Keratinocyte (primary cell): ENCODE measurements at regions not wholly inside any gene's neighbourhood (a gene's known extent, or its start where the extent isn't known, plus 50 kb on each side); places are given as distances from the start of the nearest gene placed in this dataset.

Source experiments
- DNase-seq: peaks from one replicate; pipeline ENCODE4 v3.0.0-alpha.2; 2011; ENCODE audit warnings: low read depth, missing footprints, low spot score
- FAIRE-seq: peaks from 2 replicates; lab custom pipeline; 2011; peaks lifted over from hg19 to GRCh38; lab: Jason Lieb, UNC
- H2AFZ ChIP-seq: 2 replicates; pipeline ENCODE4 v1.6.0; 2012; ENCODE audit warnings: low read length, control low read depth, inconsistent platforms; ENCODE audit not compliant: control insufficient read depth
- H3K27ac ChIP-seq: 2 replicates; pipeline ENCODE4 v1.5.1; 2011; ENCODE audit warnings: low read length; ENCODE audit not compliant: control insufficient read depth, insufficient read depth
- H3K27me3 ChIP-seq: 3 replicates; pipeline ENCODE4 v1.6.0; 2011; ENCODE audit warnings: low read length; ENCODE audit not compliant: control insufficient read depth, insufficient read depth; ENCODE audit errors: extremely low read depth
- H3K36me3 ChIP-seq, 2 experiments: 2 replicates in 1 of 2; 3 replicates in 1 of 2; pipeline ENCODE4 v1.5.1; 2011; ENCODE audit warnings: low read length in 2 of 2, mild to moderate bottlenecking in 1 of 2; ENCODE audit not compliant: control insufficient read depth in 2 of 2, insufficient read depth in 2 of 2; ENCODE audit errors: extremely low read depth in 1 of 2
- H3K4me1 ChIP-seq: 3 replicates; pipeline ENCODE4 v1.5.1; 2011; ENCODE audit warnings: low read length; ENCODE audit not compliant: control insufficient read depth, insufficient read depth; ENCODE audit errors: extremely low read depth
- H3K4me2 ChIP-seq: 3 replicates; pipeline ENCODE4 v1.6.0; 2011; ENCODE audit warnings: low read depth, low read length; ENCODE audit not compliant: control insufficient read depth, insufficient read depth; ENCODE audit errors: extremely low read depth
- H3K4me3 ChIP-seq, 3 experiments: fragments of 200-600 bp in 1 of 3; sonication (generic) in 1 of 3; 2 replicates in 2 of 3; 3 replicates in 1 of 3; pipeline ENCODE4 v1.5.1; 2011 to 2016; ENCODE audit warnings: low read length in 3 of 3, mild to moderate bottlenecking in 3 of 3, control low read depth in 2 of 3, inconsistent platforms in 1 of 3, low read depth in 1 of 3, mixed read lengths in 1 of 3, mixed run types in 1 of 3, moderate library complexity in 1 of 3; ENCODE audit not compliant: control insufficient read depth in 2 of 3, insufficient read depth in 2 of 3; ENCODE audit errors: extremely low read depth in 1 of 3
- H3K79me2 ChIP-seq: 2 replicates; pipeline ENCODE4 v1.6.0; 2012; ENCODE audit warnings: low read length; ENCODE audit not compliant: control insufficient read depth, insufficient read depth
- H3K9ac ChIP-seq: 3 replicates; pipeline ENCODE4 v1.6.0; 2011; ENCODE audit warnings: low read length; ENCODE audit not compliant: control insufficient read depth, insufficient read depth; ENCODE audit errors: extremely low read depth
- H3K9me1 ChIP-seq: 3 replicates; pipeline ENCODE4 v1.6.0; 2011; ENCODE audit warnings: low read length; ENCODE audit not compliant: control insufficient read depth, insufficient read depth; ENCODE audit errors: extremely low read depth
- H3K9me3 ChIP-seq: 2 replicates; pipeline ENCODE4 v1.5.1; 2012; ENCODE audit warnings: low read depth, low read length; ENCODE audit not compliant: control insufficient read depth
- H4K20me1 ChIP-seq: 3 replicates; pipeline ENCODE4 v1.6.0; 2011; ENCODE audit warnings: low read length; ENCODE audit not compliant: control insufficient read depth, insufficient read depth; ENCODE audit errors: extremely low read depth
- CTCF ChIP-seq, 3 experiments: IDR thresholded peaks in 1 of 3; conservative IDR thresholded peaks in 1 of 3; optimal IDR thresholded peaks in 1 of 3; 2 replicates in 2 of 3; 3 replicates in 1 of 3; pipeline versions ENCODE3 to v1.5.1; 2011; ENCODE audit warnings: low read length in 3 of 3, mild to moderate bottlenecking in 3 of 3, moderate library complexity in 2 of 3, control low read depth in 1 of 3, inconsistent platforms in 1 of 3; ENCODE audit not compliant: insufficient read depth in 2 of 3; ENCODE audit errors: extremely low read depth in 1 of 3
- EZH2 ChIP-seq: IDR thresholded peaks from one replicate; pipeline ENCODE4 v1.6.1; 2012; ENCODE audit warnings: inconsistent platforms, mild to moderate bottlenecking, low read length, moderate library complexity
- dilution Hi-C: fragments of 300-500 bp; cut with MboI; formaldehyde crosslinking; loops from one replicate; pipeline ENCODE4 v1.7.0; 2020; ENCODE audit warnings: low sequenced_read_pairs; ENCODE audit not compliant: extremely low pct_ligation_motif_present

GRCh38 chr15:39092761-39093160, 488.1 kb upstream of the THBS1 start:
- TF ChIP-seq EZH2 (no peak), CTCF (optimal IDR thresholded peaks at IDR 0.05 in 1 of 3, IDR thresholded peaks at IDR 0.05 in 1 of 3, conservative IDR thresholded peaks at IDR 0.05 in 1 of 3; ENCODE audit: extremely low read depth in 1 of 3, insufficient read depth in 2 of 3, low read length in 3 of 3) (no peak)
- H3K27ac ChIP-seq = no peak overlapping the region
- no peak for FAIRE-seq
- no peaks in the 10 kb centered on the region for H3K79me2 ChIP-seq
- H3K4me1 ChIP-seq = peaks cover 9% of the 10 kb centered on the region
- no peak for DNase-seq
- H3K36me3 ChIP-seq = no peaks in the 10 kb centered on the region
- H3K9me3 ChIP-seq = no peaks in the 10 kb centered on the region
- no peak overlapping the region for H2AFZ ChIP-seq
- H3K4me3 ChIP-seq = no peak overlapping the region
- dilution Hi-C loops = no loop called here
- H4K20me1 ChIP-seq = no peaks in the 10 kb centered on the region
- H3K9me1 ChIP-seq = no peaks in the 10 kb centered on the region
- no peak overlapping the region for H3K4me2 ChIP-seq
- no peak overlapping the region for H3K9ac ChIP-seq
- H3K27me3 ChIP-seq = no peaks in the 10 kb centered on the region

- H3K4me2 ChIP-seq = no peak overlapping the region
- H3K27ac ChIP-seq = no peak overlapping the region
- peaks cover 9% of the 10 kb centered on the region for H3K4me1 ChIP-seq
- H3K27me3 ChIP-seq = no peaks in the 10 kb centered on the region
- H3K79me2 ChIP-seq = no peaks in the 10 kb centered on the region
- H3K36me3 ChIP-seq = no peaks in the 10 kb centered on the region
- no peaks in the 10 kb centered on the region for H3K9me3 ChIP-seq
- no peaks in the 10 kb centered on the region for H3K9me1 ChIP-seq
- no peak overlapping the region for H3K9ac ChIP-seq
- no peak for DNase-seq
- no peaks in the 10 kb centered on the region for H4K20me1 ChIP-seq
- TF ChIP-seq CTCF (optimal IDR thresholded peaks at IDR 0.05 in 1 of 3, IDR thresholded peaks at IDR 0.05 in 1 of 3, conservative IDR thresholded peaks at IDR 0.05 in 1 of 3; ENCODE audit: extremely low read depth in 1 of 3, insufficient read depth in 2 of 3, low read length in 3 of 3) (no peak), EZH2 (no peak)
- no peak for FAIRE-seq
- no peak overlapping the region for H2AFZ ChIP-seq
- dilution Hi-C loops = no loop called here
- no peak overlapping the region for H3K4me3 ChIP-seq
Observed at GRCh38 chr15:39094116-39094515, 486.8 kb upstream of the THBS1 start.
